IPS DF 4.7 (cell line): ENCODE measurements at regions not wholly inside any gene's neighbourhood (a gene's known extent, or its start where the extent isn't known, plus 50 kb on each side); places are given as distances from the start of the nearest gene placed in this dataset.

Experiments used
- DNase-seq: peaks from one replicate; pipeline ENCODE4 v3.0.0-alpha.2; 2013; ENCODE audit warnings: low spot score; ENCODE audit errors: extremely low read depth

- no peak for DNase-seq
These were observed 1382.2 kb downstream of the PCDH18 start for GRCh38 chr4:136150046-136150445.

DNA sequence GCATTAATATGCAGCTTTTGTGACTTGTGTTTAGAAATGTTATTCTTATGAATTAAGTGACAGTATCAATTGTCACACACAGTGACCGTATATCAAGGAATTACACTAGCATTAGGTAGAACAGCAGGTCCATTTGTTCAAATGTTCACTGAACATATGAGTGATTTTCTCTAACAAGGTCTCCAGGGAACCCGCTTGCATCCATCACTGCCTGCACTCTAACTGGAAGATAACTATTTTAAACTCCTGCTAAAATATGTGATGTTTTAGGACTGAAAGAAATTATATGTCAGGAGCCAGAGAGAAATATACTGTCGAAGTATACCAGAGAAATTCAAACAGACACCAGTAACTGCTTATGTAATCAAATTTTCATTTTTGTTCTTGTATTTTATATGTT lies 1395.7 kb downstream of the PCDH18 start:
- DNase-seq = no peak

DNA sequence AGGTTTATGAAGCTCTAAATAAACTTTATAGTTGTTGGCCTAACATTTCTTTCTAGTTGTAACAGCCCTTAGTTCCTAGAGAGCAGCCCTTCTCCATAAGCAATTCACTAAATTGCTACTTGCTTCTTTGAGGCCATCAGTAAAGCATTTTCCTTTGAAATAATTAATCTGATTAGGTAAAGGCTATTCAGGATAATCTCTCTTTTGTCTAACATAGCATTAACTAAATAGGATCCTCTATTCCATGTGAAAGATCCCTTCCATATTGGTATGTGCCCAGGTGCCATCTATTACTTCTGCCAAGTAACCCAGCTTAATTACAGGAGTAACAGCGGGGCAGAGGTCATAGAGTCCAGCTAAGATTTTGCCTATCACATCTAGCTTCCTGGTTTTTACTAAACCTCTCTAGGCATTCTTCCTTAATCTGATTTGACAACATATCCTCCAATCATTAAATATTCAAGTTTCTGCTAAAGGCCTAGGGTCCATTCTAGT lies 1408.0 kb downstream of the PCDH18 start:
- no peak for DNase-seq

GRCh38 chr4:136121426-136121825 lies 1410.9 kb downstream of the PCDH18 start:
- DNase-seq = no peak

GRCh38 chr4:136113921-136114320 lies 1418.4 kb downstream of the PCDH18 start:
- DNase-seq = no peak

DNA sequence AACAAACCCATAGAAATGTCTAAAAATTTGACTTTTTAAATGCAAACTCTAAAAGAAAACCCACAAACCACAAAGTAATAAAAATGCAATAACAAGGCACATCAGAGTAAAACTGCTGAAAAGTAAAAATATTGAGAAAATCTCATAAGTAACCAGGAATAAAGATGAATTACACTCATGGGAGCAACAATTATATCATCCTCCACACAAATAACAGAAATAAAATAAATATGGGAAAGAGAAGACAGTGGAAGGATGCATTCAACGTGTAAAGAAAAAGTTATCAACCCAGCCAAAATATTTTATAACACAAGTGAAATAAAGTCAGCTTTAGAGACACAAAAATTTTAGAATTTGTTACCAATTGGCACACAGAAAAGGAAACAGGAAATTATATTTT lies 1420.2 kb downstream of the PCDH18 start:
- no peak for DNase-seq

DNA sequence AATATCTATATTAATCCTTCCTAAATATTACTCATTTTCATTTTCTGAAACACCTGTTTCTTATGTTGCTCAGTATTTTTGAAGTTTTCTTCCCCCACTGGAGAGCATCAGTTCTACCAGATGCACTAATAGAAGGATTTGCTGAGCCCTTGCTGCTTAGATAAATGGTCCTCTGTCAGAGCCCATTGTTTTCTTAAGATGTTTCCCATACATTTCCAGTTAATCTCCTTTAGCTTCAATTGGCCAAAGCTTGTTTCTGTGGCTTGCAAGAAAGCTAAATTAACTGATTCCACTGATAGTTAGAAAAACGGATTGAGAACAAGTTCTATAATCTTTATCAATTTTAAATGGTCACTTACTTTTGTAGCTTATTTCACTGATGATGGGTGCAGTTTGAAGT lies 1425.5 kb downstream of the PCDH18 start:
- DNase-seq = peak; percentile 9

DNA sequence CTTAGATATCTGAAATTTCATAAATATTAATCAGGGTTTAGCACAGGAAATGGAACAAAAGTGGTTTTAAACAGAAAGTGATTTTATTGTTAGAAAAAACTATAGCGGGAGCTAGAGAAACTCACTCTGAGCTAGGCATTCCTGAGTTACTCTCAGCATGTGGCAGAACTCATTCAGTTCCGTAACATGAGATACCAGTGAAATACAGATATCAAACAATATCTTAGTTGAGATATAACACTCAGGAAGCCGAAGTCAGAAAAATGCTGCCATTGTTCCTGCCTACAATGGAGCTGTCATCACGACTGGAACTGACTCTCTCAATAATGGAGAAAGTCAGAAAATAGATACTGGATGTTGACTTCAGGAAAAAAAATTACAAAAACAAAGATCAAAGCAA lies 1428.7 kb downstream of the PCDH18 start:
- no peak for DNase-seq

DNA sequence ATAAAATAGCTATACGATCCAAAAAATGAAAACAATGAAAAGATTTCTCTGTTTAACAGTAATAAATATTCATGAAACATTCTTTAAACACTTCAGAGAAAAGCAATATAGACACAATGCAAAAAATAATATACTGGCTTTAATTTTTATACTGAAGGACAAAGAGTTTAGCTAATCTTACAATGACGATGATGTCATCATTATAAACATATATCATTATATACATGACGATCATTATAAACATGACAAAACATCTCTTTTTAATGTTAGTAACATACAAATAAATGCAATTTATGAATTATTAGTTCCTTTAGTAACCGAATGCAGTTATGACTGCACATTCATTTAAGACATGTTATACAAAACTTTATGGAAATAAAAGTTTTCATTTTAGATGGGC lies 1434.6 kb downstream of the PCDH18 start:
- DNase-seq = no peak

- DNase-seq = no peak
These were observed 1444.0 kb downstream of the PCDH18 start for GRCh38 chr4:136088211-136088867.

DNA sequence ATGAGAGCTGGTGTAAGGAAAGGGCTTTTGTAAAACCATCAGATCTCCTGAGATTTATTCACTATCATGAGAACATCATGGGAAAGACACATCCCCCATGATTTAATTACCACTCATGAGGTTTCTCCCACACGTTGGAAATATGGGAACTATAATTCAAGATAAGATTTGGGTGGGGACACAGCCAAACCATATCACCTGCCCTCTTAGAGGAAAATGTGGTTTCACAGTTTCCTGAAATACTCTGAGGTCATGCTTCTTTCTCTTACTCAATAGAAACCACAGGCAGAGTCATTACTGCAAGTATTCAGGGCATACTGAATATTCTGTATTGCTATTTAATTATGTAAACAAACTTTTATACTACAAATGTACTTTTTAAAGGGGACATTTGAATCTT lies 1453.3 kb downstream of the PCDH18 start:
- no peak for DNase-seq

DNA sequence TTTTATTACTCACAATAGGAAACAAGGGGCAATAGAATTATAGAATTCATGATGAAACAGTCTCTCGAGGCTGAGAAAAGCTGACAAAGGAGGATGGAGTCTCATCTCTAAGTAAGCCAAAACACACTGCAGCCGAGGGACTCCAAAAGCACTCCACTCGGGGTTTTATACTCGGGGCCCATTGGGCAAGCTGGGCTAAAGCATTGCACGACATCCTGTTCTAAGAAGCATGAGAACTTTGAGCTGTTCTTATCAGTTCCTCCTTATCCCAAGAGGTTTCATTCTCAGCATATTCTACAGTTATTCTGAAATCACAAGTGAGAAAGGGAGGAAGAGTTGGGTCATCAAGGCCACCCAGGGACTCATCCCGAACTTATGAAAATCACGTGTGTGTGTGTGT lies 1475.5 kb downstream of the PCDH18 start:
- no peak for DNase-seq

GRCh38 chr4:136055360-136055759 lies 1476.9 kb downstream of the PCDH18 start:
- no peak for DNase-seq

GRCh38 chr4:136036744-136037143 lies 1495.5 kb downstream of the PCDH18 start:
- no peak for DNase-seq

DNA sequence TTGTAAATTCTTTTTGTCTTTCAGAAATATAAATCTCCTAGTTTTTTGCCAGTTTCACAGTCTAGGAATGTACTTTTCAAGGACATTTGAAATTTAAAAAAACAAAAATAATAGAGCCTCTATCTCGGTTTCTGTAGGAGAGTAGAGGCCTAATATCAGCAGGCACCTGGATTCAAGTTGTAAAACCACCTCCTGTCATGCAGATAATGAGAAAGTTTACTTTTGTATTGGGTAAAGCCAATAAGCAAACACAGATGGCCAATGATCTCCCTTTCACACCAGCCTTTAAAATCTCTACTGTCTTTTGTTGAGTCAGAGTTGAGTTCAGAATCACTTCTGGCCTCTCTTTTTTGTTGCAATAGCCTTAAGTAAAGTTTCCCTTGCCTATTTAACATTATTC lies 1499.9 kb downstream of the PCDH18 start:
- no peak for DNase-seq

DNA sequence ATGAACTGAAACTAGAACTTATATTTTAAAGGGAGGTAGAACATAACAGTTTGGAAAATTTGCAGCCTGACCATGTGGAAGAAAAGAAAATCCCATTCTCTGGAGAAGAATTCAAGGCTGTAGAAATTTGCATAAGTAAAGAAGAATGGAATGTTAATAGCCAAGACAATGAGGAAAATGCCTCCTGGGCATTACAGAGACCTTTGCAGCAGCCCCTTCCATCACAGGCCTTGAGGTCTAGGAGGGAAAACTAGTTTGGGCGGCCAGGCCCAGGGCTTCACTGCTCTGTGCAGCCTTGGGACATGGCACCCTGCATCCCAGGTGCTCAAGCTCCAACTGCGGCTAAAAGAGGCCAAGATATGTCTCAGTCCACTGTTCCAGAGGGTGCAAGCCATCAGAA lies 1506.8 kb downstream of the PCDH18 start:
- no peak for DNase-seq

GRCh38 chr4:136017556-136017955 lies 1514.7 kb downstream of the PCDH18 start:
- DNase-seq = no peak

DNA sequence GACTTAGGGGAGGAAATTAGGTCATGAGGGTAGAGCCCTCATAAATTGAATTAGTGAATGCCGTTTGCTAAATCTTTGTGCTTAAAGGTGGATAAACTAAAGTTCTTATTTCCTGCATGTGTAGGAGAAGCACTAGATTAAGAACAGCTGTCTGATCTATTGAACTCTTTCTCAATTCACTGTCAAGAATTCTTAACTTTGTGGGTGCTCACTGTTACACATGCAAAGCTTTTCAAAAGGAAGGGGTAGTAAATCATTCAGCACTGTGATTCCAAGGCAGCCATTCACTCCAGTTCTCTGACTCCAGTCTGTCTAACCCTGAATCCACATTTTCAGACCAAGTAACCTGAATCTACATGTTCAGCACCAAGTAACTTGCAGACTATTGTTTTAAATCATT lies 1520.1 kb downstream of the PCDH18 start:
- no peak for DNase-seq

DNA sequence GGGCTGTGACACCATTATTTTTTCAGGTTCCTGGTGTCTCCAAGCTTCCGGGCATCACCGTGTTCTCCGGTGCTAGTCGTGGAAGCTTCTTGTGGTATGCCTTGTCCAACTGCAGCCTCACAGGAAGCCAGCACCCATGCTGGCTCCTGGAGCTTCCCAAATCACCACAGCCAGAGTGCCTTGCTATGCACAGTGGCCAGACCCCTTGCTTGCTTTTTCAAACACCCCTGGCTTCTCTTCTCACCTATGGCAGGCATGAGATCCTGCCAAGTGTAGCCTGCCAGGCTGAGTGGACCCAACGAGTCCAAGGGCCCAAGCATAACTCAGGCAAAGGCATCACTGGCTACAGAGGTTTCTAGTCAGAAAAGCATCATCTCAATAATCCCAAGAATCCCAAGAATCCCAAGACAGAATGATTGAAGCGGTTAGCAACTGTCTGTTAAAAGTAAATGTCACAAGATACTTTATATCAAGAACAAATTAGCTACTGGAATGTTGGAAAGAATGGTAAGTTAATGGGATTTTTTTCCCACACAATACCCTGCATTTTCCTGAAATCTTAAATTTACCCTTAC lies 1522.9 kb downstream of the PCDH18 start:
- no peak for DNase-seq

DNA sequence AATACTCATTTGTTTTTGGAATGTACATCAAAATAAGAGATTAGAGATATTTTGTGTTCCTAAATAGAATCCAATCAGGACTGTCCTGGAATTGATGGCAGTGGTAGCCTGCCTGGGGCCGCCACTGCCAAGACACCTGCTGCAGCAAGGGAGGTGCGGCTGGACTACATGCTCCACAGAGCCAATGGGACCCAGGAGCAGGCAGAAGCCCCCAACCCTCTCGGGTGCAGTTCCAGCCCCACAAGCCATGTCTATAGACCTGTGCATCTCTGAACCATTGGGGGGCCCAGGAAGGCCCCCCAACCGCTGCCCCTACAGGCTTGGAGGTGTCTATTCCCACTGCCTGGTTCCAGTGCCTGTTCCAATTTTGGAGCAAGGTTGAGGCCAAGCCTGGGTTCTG lies 1524.3 kb downstream of the PCDH18 start:
- DNase-seq = no peak

DNA sequence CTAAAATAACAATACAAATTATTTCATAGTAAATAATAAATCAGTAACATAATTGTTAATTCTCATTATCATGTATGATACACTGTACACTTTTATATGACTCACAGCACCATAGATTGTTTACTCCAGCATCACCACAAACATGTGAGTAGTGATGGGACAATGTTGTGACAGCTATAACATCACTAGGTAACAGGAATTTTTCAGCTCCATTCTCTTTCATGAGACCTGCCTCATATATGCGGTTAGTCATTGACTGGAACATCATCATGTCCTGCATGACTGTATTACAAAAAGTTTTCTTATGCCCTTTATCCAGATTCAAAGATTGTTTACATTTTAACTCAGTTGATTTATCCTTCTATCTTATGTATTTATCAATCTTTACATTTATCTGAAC lies 1530.0 kb downstream of the PCDH18 start:
- DNase-seq = no peak

- DNase-seq = no peak
These were observed 1530.5 kb downstream of the PCDH18 start for GRCh38 chr4:136001791-136002190.

DNA sequence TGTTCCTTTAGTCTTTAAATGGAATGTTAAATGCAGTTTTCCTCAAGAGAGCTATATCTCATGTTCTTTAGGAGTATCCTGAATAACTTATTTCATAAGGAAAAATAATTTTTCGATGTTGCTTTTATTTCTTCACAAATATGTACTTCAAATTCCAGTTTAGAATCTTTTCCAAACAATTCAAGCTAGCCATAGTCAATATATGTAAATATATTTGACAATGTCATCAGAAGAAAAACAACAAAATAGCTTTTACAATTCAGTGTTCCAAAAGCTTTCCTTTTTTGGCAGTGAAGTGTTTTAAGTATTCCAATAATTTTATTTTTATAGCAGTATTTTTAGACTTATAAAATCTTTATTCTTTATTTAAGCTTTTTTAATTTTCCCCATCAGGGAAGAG lies 1532.0 kb downstream of the PCDH18 start:
- DNase-seq = no peak
